ENCODE measurements at regions not wholly inside any gene's neighbourhood (a gene's known extent, or its start where the extent isn't known, plus 50 kb on each side); places are given as distances from the start of the nearest gene placed in this dataset.
"Not testable (repeated sequence)": the region's sequence is repeated elsewhere in the genome, so short reads cannot be mapped to it uniquely, and the experiment has no call there.

GRCh38 chr14:21852061-21852664 is 178.5 kb upstream of the OR4E1 start:
- TF ChIP-seq FOXP2 (optimal IDR thresholded peaks at IDR 0.05; ENCODE audit: control extremely low read depth, extremely low read length, insufficient read depth), result no peak
- TF ChIP-seq EZH2 (IDR thresholded peaks at IDR 0.05), result no peak
- TF ChIP-seq POLR2AphosphoS5 (IDR thresholded peaks at IDR 0.05; ENCODE audit: borderline replicate concordance, low read depth, low read length), result no peak
- DNase-seq (ENCODE audit: low read depth, low spot score), result no peak
- Histone ChIP-seq H3K36me3 (ENCODE audit: insufficient read depth, low read length) (no peaks in the 10 kb centered on the region), H3K9ac (ENCODE audit: insufficient read length) (no peak overlapping the region), H3K27ac (no peak overlapping the region), H3K9me3 (ENCODE audit: low read depth, low read length) (no peaks in the 10 kb centered on the region), H3K4me3 (peak overlapping the region; percentile 59)

GRCh38 chr14:21846902-21847301 is 173.3 kb upstream of the OR4E1 start:
- H3K36me3 ChIP-seq (ENCODE audit: insufficient read depth, low read length); DNase-seq (ENCODE audit: low read depth, low spot score); H3K27ac ChIP-seq; H3K9ac ChIP-seq (ENCODE audit: insufficient read length); H3K9me3 ChIP-seq (ENCODE audit: low read depth, low read length); H3K4me3 ChIP-seq: not testable (repeated sequence)

GRCh38 chr14:21846227-21846885 is 172.7 kb upstream of the OR4E1 start:
- TF ChIP-seq FOXP2 (optimal IDR thresholded peaks at IDR 0.05; ENCODE audit: control extremely low read depth, extremely low read length, insufficient read depth) (no peak), POLR2AphosphoS5 (IDR thresholded peaks at IDR 0.05; ENCODE audit: borderline replicate concordance, low read depth, low read length) (no peak), EZH2 (IDR thresholded peaks at IDR 0.05) (no peak)
- Histone ChIP-seq H3K9me3 (ENCODE audit: low read depth, low read length) (no peaks in the 10 kb centered on the region), H3K27ac (no peak overlapping the region), H3K36me3 (ENCODE audit: insufficient read depth, low read length) (no peaks in the 10 kb centered on the region), H3K9ac (ENCODE audit: insufficient read length) (no peak overlapping the region), H3K4me3 (no peak overlapping the region)
- DNase-seq (ENCODE audit: low read depth, low spot score), result no peak

GRCh38 chr14:21840765-21841164 is 167.1 kb upstream of the OR4E1 start:
- Histone ChIP-seq H3K4me3 (no peak overlapping the region), H3K9ac (ENCODE audit: insufficient read length) (no peak overlapping the region), H3K36me3 (ENCODE audit: insufficient read depth, low read length) (no peaks in the 10 kb centered on the region), H3K27ac (no peak overlapping the region), H3K9me3 (ENCODE audit: low read depth, low read length) (no peaks in the 10 kb centered on the region; the same call in 1 of the 2 replicates)
- no peak for DNase-seq (ENCODE audit: low read depth, low spot score)
- TF ChIP-seq EZH2 (IDR thresholded peaks at IDR 0.05) (no peak), POLR2AphosphoS5 (IDR thresholded peaks at IDR 0.05; ENCODE audit: borderline replicate concordance, low read depth, low read length) (no peak), FOXP2 (optimal IDR thresholded peaks at IDR 0.05; ENCODE audit: control extremely low read depth, extremely low read length, insufficient read depth) (no peak)

- H3K36me3 ChIP-seq (ENCODE audit: insufficient read depth, low read length), result no peaks in the 10 kb centered on the region
- no peak overlapping the region for H3K27ac ChIP-seq
- TF ChIP-seq EZH2 (IDR thresholded peaks at IDR 0.05) (no peak), POLR2AphosphoS5 (IDR thresholded peaks at IDR 0.05; ENCODE audit: borderline replicate concordance, low read depth, low read length) (no peak)
- no peak overlapping the region for H3K4me3 ChIP-seq
- no peak overlapping the region for H3K9ac ChIP-seq (ENCODE audit: insufficient read length)
- DNase-seq (ENCODE audit: low read depth, low spot score), result no peak
- H3K9me3 ChIP-seq (ENCODE audit: low read depth, low read length), result no peaks in the 10 kb centered on the region; the same call in 1 of the 2 replicates
Observed at GRCh38 chr14:21833836-21834235, 160.2 kb upstream of the OR4E1 start.

- H3K36me3 ChIP-seq (ENCODE audit: insufficient read depth, low read length), result no peaks in the 10 kb centered on the region
- no peak for DNase-seq (ENCODE audit: low read depth, low spot score)
- H3K27ac ChIP-seq, result no peak overlapping the region
- H3K4me3 ChIP-seq, result no peak overlapping the region
- no peak overlapping the region for H3K9ac ChIP-seq (ENCODE audit: insufficient read length)
- H3K9me3 ChIP-seq (ENCODE audit: low read depth, low read length), result no peaks in the 10 kb centered on the region
- TF ChIP-seq EZH2 (IDR thresholded peaks at IDR 0.05) (no peak), POLR2AphosphoS5 (IDR thresholded peaks at IDR 0.05; ENCODE audit: borderline replicate concordance, low read depth, low read length) (no peak), FOXP2 (optimal IDR thresholded peaks at IDR 0.05; ENCODE audit: control extremely low read depth, extremely low read length, insufficient read depth) (no peak)
Observed at GRCh38 chr14:21825845-21826244, 152.2 kb upstream of the OR4E1 start.

GRCh38 chr14:21825149-21825743 is 151.6 kb upstream of the OR4E1 start:
- TF ChIP-seq POLR2AphosphoS5 (IDR thresholded peaks at IDR 0.05; ENCODE audit: borderline replicate concordance, low read depth, low read length), result no peak
- TF ChIP-seq FOXP2 (optimal IDR thresholded peaks at IDR 0.05; ENCODE audit: control extremely low read depth, extremely low read length, insufficient read depth), result no peak
- no peak for TF ChIP-seq EZH2 (IDR thresholded peaks at IDR 0.05)
- peak; percentile 30 for DNase-seq (ENCODE audit: low read depth, low spot score)
- Histone ChIP-seq H3K27ac (no peak overlapping the region), H3K4me3 (no peak overlapping the region), H3K9me3 (ENCODE audit: low read depth, low read length) (no peaks in the 10 kb centered on the region), H3K9ac (ENCODE audit: insufficient read length) (no peak overlapping the region), H3K36me3 (ENCODE audit: insufficient read depth, low read length) (no peaks in the 10 kb centered on the region)

GRCh38 chr14:21822109-21822508 is 148.5 kb upstream of the OR4E1 start:
- Histone ChIP-seq H3K9ac (ENCODE audit: insufficient read length) (no peak overlapping the region), H3K27ac (no peak overlapping the region), H3K4me3 (no peak overlapping the region), H3K9me3 (ENCODE audit: low read depth, low read length) (no peaks in the 10 kb centered on the region), H3K36me3 (ENCODE audit: insufficient read depth, low read length) (no peaks in the 10 kb centered on the region)
- no peak for DNase-seq (ENCODE audit: low read depth, low spot score)
- TF ChIP-seq POLR2AphosphoS5 (IDR thresholded peaks at IDR 0.05; ENCODE audit: borderline replicate concordance, low read depth, low read length) (no peak), EZH2 (IDR thresholded peaks at IDR 0.05) (no peak), FOXP2 (optimal IDR thresholded peaks at IDR 0.05; ENCODE audit: control extremely low read depth, extremely low read length, insufficient read depth) (no peak)

All from SK-N-MC (cell line).